GM19468 (cell line): ENCODE measurements at regions not wholly inside any gene's neighbourhood (a gene's known extent, or its start where the extent isn't known, plus 50 kb on each side); places are given as distances from the start of the nearest gene placed in this dataset.
"Not testable (repeated sequence)": the region's sequence is repeated elsewhere in the genome, so short reads cannot be mapped to it uniquely, and the experiment has no call there.

Experiments
- ATAC-seq: cut with Tn5 transposase; IDR thresholded peaks from one replicate; pipeline ENCODE4 v1.9.1; 2021; ENCODE audit warnings: mild to moderate bottlenecking, moderate library complexity, moderate number of reproducible peaks; ENCODE audit not compliant: unreplicated experiment; ENCODE audit errors: extremely low read depth

- ATAC-seq = no peak
Observed at GRCh38 chr2:195252018-195252417, 405.0 kb upstream of the SLC39A10 start.

- ATAC-seq = no peak
Observed at GRCh38 chr2:195251214-195251613, 405.8 kb upstream of the SLC39A10 start.

- no peak for ATAC-seq
Observed at GRCh38 chr2:195238826-195239225, 418.2 kb upstream of the SLC39A10 start.

- no peak for ATAC-seq
Observed at GRCh38 chr2:195238379-195238778, 418.6 kb upstream of the SLC39A10 start.

GRCh38 chr2:195228547-195228946 lies 428.5 kb upstream of the SLC39A10 start:
- ATAC-seq = not testable (repeated sequence)

- no peak for ATAC-seq
Observed at GRCh38 chr2:195214072-195214471, 443.0 kb upstream of the SLC39A10 start.

GRCh38 chr2:195212586-195212985 lies 444.4 kb upstream of the SLC39A10 start:
- no peak for ATAC-seq

GRCh38 chr2:195202163-195202845 lies 454.7 kb upstream of the SLC39A10 start:
- ATAC-seq = no peak

- ATAC-seq = no peak
Observed at GRCh38 chr2:195199864-195200263, 457.2 kb upstream of the SLC39A10 start.

- no peak for ATAC-seq
Observed at GRCh38 chr2:195181059-195181705, 475.8 kb upstream of the SLC39A10 start.

- ATAC-seq = no peak
Observed at GRCh38 chr2:195168369-195168768, 488.7 kb upstream of the SLC39A10 start.

- ATAC-seq = no peak
Observed at GRCh38 chr2:195164930-195165329, 492.1 kb upstream of the SLC39A10 start.

GRCh38 chr2:195162918-195163317 lies 494.1 kb upstream of the SLC39A10 start:
- ATAC-seq = no peak

GRCh38 chr2:195162194-195162593 lies 494.8 kb upstream of the SLC39A10 start:
- no peak for ATAC-seq

- no peak for ATAC-seq
Observed at GRCh38 chr2:195160963-195161362, 496.1 kb upstream of the SLC39A10 start.

GRCh38 chr2:195151711-195152110 lies 505.3 kb upstream of the SLC39A10 start:
- ATAC-seq = no peak

GRCh38 chr2:195150819-195151218 lies 506.2 kb upstream of the SLC39A10 start:
- ATAC-seq = no peak

- no peak for ATAC-seq
Observed at GRCh38 chr2:195148004-195148403, 509.0 kb upstream of the SLC39A10 start.

GRCh38 chr2:195146761-195147541 lies 510.1 kb upstream of the SLC39A10 start:
- ATAC-seq = no peak

GRCh38 chr2:195138435-195138834 lies 518.6 kb upstream of the SLC39A10 start:
- ATAC-seq = no peak

GRCh38 chr2:195125889-195126288 lies 531.1 kb upstream of the SLC39A10 start:
- ATAC-seq = not testable (repeated sequence)
